GM12801 (cell line): ENCODE measurements at regions not wholly inside any gene's neighbourhood (a gene's known extent, or its start where the extent isn't known, plus 50 kb on each side); places are given as distances from the start of the nearest gene placed in this dataset.

Experiments
- TF ChIP-seq, protein P1 (sequence below): IDR thresholded peaks from one replicate; pipeline ENCODE4 v1.5.1; 2011; ENCODE audit warnings: control low read depth; ENCODE audit not compliant: insufficient read length; ENCODE audit errors: extremely low read depth

DNA sequence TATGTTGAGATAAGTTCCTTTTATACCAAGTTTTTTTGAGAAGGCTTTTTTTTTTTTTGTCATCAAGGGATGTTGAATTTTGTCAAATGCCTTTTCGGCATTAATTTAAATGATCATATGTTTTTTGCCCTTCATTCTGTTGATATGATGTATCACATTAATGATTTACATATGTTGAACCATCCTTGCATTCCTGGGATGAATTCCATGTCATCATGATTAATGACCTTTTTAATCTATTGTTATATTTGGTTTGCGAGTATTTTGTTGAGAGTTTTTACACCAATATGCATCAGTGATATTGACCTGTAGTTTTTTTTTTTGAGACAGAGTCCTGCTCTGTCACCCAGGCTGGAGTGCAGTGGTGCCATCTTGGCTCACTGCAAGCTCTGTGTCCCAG is 585.7 kb upstream of the FANCL start:
- TF ChIP-seq, protein P1, sequence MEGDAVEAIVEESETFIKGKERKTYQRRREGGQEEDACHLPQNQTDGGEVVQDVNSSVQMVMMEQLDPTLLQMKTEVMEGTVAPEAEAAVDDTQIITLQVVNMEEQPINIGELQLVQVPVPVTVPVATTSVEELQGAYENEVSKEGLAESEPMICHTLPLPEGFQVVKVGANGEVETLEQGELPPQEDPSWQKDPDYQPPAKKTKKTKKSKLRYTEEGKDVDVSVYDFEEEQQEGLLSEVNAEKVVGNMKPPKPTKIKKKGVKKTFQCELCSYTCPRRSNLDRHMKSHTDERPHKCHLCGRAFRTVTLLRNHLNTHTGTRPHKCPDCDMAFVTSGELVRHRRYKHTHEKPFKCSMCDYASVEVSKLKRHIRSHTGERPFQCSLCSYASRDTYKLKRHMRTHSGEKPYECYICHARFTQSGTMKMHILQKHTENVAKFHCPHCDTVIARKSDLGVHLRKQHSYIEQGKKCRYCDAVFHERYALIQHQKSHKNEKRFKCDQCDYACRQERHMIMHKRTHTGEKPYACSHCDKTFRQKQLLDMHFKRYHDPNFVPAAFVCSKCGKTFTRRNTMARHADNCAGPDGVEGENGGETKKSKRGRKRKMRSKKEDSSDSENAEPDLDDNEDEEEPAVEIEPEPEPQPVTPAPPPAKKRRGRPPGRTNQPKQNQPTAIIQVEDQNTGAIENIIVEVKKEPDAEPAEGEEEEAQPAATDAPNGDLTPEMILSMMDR = no peak

DNA sequence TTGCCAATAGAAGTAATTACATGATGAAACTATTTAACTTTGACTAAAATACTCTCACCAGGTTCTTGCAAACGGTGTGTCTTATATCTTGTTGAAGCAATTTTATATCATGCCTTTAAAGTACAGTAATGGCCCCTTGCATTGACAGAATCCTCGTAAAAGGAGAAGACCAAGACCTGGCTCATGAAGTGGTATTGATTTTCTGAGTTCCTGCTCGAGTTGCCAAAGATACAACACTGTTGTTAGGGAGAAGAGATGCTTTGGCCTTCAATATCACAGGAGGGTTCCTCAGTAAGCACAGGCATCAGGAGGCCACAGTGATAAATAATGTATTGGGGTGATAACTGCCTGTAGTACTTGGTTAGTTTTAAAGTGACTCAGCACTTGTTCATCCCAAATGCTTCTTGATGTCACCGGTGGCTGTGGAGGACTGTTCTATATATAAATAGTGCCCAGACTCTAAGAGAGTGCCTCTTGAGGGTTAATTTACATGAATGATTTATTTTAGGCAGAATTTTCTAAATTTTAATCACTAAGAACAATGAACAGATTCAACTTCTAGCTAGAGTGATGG is 571.7 kb upstream of the FANCL start:
- TF ChIP-seq, protein P1 = no peak

DNA sequence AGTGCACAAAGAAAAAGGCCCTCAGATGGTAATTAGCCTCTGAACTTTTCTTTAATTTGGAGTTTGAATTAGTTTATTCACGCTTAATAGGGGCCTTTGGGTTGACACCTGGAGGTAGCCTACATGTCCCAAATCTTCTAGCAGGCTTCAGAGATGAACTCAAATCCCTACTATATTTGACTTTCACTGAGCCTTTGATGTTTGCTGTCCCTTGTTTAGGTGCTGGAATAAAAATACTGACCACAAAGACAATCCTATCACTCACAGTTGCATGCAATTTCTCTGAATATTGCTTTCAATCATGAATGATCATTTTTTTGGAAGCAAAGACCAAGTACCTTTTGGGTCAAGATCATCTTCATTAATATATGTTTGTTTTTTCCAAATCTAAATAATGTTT is 564.0 kb upstream of the FANCL start:
- TF ChIP-seq, protein P1 = no peak

DNA sequence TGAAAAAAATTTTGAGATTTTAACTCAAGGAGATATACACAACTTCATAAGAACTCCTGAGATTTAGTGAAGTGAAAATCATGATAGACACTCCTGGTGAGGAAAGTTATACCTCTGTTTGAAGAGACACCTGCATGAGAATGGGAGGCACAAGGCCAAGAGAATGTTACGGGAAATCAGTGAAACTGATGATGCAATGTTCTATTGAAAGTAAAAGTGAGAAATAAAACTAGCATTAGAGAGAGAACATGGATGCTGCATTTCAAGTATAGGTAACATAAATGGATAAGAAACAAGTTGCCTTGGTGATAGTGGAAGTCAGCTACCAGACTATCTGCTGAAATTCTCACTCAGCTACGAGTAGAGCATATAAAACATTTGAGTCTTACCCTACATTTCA is 562.1 kb upstream of the FANCL start:
- TF ChIP-seq, protein P1 = no peak

DNA sequence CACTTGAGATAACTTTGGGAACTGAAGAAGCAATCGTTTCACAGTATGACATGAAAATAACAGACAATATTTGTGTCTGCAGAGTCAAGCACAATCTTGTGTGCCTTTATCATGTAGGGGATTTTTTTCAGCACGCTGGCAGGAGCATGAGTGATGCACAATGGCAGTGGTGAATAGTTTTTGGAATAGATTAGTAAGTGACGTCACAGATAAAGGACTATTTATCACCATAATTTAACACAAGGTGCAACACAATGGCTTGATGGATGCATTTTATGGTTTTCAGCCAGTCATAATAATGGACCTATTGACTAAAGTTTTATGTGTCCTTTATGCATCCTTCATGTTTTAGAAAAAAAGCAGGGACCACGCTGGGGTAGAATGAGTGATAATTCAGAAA is 559.8 kb upstream of the FANCL start:
- TF ChIP-seq, protein P1 = no peak

DNA sequence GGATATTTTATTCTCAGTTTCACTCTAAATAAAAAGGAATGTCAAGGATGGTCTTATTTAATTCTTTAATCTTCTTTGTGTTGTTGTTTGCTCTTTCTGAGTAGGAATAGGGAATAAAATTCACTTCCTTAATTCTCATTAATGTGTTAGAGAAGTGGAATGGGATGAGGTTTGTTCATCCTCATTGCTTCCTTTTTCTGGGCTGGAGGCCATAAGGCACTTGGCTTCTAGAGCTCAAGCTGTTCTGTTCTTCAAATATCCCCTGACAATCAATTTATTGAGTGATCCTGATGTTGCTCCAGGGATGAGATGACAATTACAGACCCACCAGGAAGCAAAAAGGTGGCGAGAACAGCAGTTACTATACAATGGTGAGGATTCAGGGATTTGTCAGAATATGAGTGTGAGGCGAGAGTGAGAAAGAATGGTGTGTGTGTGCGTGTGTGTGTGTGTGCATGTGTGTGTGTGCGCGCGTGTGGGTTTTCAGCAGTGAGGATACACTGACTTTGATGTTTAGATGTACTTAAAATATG is 557.6 kb upstream of the FANCL start:
- TF ChIP-seq, protein P1 = no peak

DNA sequence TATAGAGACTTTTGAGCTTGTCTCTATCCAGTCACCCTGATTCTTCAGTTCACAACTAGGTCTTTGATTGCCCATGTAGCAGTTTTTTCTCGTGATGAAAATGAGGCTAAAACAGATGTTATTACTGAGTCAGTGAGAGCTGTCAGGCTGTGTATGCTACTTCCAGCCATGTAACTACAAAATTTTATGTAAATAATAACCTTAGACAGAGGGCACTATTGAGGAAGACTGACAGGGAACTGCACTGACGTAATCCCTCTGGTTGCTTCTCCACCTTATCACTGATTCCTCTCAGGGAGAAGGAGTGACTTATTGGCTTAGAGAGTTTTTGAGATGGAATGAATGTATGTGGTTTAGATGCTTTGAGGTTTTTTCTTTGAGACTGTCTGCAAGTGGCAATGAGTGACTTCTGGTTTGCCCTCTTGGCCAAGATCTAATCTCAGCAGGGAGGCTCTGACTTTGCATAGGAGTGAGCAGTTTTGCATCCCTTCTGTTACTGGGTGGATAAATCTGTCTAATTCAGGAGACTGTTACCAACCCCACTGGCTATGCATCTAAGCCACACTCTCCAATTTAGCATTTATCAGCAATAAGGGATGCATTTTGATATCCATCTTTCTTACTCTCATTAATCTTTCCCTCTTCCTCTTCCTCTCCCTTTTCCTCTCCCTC is 555.2 kb upstream of the FANCL start:
- TF ChIP-seq, protein P1 = no peak
